Hematopoietic multipotent progenitor cell treated with erythropoietin and hydrocortisone succinate and interleukin-3 and kit ligand, for 8 days (in vitro differentiated cells): ENCODE measurements at regions not wholly inside any gene's neighbourhood (a gene's known extent, or its start where the extent isn't known, plus 50 kb on each side); places are given as distances from the start of the nearest gene placed in this dataset.

Source experiments
- DNase-seq: peaks from one replicate; pipeline ENCODE4 v3.0.0-alpha.2; 2015

DNA sequence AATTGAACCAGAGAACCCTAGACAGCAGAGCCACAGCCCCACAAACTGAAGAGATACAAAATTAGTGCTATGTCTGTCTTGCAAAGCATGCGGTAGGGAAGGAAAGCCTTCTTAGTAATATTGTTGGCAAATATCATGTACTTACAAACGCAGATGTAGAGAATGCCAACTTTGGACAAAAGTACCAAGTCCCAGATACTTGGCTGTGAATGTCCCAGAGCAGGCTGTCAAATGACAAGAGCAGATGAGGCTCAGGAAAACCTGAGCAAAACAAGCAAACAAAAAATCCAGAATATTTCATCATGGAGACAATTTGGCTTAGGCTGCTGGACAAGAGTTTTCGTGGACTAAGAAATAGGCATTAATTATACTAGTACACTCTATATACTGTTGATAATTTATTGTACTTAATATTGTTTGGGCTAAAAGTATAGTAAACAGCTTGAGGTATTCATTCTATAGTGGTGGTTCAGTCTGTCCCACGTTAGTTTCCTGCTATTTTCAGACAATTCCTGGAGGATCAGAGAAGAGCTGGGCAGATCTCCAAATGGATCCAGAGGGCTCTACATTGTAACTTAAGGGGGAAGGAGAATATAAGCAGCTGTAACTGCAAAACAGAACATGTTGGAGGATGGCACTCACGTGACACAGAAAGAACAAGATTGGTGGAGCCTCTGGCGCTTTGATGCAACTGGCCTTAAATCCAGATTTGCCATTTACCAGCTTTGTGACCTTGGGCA lies 329.8 kb downstream of the ATP23 start:
- no peak for DNase-seq

GRCh38 chr12:58272461-58272860 lies 331.1 kb downstream of the ATP23 start:
- no peak for DNase-seq

GRCh38 chr12:58277231-58277630 lies 335.9 kb downstream of the ATP23 start:
- DNase-seq: no peak

DNA sequence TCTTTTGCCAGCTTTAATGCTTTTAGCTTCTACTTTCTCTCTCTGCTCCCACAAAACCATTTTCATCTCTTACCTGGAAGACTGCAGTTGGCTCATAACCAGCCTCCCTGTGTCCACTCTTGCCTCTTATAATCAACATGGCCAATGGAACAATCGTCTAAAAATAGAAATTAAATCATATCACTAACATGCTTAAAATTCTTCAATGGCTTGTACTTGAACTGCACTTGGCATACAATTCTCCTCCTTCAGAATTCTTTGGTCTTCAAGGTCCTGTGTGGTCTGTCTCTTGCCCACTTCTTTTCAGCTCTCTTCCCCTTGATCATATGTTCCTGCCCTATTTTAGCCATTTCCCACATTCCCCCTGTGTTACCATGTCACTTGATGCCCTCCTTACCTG lies 342.2 kb downstream of the ATP23 start:
- no peak for DNase-seq

GRCh38 chr12:58285551-58285950 lies 344.2 kb downstream of the ATP23 start:
- DNase-seq: no peak

GRCh38 chr12:58286353-58286752 lies 345.0 kb downstream of the ATP23 start:
- no peak for DNase-seq

DNA sequence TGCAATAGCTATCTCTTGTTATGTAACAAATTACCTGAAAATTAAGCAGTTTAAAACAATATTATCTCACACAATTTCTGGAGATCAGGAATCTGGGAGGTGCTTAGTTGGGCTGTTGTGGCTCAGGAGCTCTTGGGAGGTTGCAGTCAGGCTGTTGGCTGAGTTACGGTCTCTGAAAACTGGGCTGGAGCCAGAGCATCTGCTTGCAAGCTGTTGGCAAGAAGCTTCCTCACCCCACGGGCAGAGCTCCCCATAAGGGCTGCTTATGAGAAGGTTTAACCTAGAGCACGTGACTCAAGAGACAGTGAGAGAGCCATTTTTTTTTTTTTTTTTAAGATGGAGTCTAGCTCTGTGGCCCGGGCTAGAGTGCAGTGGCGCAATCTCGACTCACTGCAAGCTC lies 346.8 kb downstream of the ATP23 start:
- no peak for DNase-seq

DNA sequence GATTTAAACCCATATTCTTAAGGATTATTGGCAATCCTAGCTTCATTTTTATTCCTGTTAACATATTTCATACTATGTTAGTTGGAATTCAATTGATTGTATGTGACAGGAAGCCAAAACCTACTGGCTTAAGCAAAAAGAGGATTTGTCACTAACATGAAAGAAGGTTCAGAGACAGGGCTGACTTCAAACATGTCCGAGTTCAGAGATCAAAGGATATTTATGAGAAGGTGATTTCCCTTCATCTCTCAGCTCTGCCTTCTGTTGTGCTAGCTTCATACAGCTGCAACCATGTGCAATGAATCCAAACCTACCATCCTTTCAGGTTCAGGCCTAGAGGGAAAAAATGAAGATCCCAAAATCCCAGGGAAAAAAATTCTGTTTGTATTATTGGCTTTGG lies 349.7 kb downstream of the ATP23 start:
- DNase-seq: no peak

- no peak for DNase-seq
Measured at GRCh38 chr12:58293308-58293982, 352.1 kb downstream of the ATP23 start.

DNA sequence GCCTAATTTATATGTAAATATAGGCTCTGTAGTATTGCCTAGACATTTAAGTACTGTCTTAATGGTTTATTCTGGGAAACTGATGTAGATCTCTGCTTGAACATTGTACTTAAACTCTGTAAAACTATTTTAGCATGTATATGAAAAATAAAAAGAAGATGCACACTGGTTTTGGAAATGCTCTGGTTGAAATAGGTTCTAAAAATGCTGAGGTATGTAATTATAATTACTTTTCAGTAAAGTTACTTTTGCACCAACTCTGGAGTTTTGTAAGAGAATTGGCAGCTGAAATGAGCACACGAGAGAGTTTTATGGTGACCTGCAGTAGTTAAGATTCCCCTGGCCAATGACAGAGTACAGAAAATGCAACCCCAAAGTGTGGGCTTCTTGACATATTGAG lies 353.9 kb downstream of the ATP23 start:
- DNase-seq: no peak

DNA sequence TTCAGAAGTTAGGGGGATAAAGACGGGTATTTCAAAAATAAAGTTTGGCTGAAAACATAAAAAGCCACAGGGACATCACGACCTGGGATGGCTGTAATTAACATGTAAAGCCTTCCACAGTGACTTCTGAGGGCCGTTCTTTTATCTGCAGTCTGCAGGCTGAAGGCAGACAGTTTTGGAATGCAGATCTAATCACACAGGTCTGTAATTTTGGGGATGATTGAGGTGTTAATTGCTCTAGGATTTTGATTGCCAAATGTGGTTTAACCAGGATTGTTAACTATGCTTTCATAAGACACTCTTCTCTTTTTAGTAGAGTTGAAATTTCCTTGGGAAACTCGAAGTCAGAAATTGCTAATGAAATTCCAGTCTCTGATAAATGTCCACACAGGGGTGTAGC lies 355.5 kb downstream of the ATP23 start:
- DNase-seq: no peak

DNA sequence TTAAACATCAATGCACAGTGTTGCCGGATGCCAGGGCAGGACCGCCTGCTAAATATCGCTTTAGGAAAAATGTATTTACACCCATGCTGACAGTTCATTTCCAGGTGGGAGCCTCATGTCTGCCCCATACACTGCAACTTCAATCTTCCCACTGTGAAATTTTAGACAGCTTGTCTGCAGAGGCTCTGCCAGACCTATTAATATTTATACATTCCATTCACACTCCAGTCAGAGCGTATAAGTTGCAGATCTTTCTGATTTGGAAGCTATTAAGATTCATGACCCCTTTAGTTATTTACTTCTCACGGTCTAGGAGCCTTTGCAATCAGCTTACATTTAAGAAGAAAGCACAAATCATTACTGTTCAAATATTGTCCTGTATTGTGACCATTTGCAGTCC lies 357.4 kb downstream of the ATP23 start:
- DNase-seq: no peak

DNA sequence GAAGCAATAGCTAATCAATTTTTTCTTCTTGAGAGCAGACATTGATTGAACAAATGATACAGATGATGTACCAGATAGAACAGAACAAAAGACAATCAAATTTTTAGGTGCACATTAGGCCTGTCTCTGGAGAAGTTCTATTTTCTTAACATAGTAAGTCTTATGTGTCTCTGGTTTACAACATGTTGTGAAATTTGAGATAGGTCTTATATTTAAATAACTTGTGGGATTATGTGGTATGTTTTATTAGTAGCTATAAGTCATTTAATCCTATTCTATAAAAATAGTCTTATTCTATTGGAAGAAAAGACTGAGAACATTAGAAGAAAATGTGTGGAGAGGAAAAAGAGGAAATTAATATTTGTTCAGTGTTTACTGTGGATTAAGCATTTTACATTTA lies 358.0 kb downstream of the ATP23 start:
- DNase-seq: no peak

DNA sequence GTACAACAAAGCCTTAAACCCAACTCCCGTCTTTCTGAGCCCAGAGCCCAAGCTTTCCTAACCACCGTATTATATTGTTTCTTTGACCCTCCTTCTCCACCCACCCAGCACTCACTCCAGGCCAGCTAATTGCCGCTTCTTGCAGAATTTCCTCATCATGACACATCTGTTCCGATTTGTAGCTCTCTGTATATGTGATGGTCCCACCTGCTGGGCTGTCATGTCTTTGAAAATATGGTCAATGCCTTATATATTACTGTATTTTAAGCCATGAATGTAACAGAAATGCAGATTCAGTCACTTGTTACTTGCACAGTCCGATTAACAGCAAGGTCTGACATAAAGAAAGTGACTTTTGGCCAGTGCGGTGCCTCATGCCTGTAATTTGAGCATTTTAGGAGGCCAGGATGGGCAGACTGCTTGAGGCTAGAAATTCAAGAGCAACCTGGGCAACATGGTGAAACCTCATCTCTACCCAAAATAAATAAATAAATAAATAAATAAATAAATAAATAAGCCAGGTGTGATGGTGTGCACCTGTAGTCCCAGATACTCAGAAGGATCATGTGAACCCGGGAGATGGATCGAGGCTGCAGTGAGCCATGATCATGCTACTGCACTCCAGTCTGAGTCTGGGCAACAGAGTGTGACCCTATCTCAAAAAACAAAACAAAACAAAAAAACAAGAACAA lies 359.8 kb downstream of the ATP23 start:
- DNase-seq: no peak

- no peak for DNase-seq
Measured at GRCh38 chr12:58301730-58302122, 360.4 kb downstream of the ATP23 start.

DNA sequence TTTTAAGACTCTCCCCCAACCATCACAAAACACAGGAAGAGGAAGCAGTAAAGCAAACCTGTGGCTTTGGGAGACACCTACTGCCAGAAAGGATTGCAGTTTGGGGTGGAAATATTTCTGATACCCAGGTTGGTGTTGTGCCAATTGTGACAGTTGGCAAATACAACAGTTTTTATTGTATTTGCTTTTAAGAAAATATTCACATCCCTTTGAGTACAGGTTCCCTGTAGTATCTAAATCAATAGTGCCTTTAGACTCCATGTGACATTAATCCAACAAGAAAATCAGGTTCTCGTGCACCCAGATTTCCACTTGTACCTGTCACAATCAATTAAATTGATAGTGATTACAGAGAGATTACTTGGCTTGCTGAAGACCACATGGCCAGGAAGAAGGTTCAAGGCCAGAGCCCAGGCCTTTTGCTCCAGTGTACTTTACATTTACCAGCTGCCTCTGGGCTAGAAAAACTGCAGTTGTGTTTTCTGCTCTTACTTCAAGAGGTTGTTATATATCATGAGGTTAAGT lies 361.2 kb downstream of the ATP23 start:
- DNase-seq: no peak

- DNase-seq: no peak
Measured at GRCh38 chr12:58306266-58307000, 365.1 kb downstream of the ATP23 start.

DNA sequence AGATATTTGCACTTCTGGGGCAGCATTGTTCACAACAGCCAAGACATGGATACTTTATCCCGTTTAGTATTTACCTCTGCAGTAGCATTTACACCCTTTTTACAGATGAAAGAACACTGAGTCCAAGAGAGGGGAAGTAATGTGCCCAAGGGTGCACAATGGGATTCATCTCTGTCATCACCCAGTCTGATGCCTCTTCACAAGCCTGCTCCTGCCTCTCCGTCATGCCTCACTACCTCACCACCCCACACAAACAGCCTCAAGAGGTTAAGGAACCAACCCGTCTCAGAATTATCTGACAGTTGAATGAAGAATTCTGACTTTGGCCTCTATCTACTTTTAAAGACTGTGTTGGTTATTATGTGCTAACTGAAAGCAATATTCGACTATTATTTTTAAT lies 368.4 kb downstream of the ATP23 start:
- DNase-seq: no peak

- DNase-seq: no peak
Measured at GRCh38 chr12:58310368-58310767, 369.0 kb downstream of the ATP23 start.

DNA sequence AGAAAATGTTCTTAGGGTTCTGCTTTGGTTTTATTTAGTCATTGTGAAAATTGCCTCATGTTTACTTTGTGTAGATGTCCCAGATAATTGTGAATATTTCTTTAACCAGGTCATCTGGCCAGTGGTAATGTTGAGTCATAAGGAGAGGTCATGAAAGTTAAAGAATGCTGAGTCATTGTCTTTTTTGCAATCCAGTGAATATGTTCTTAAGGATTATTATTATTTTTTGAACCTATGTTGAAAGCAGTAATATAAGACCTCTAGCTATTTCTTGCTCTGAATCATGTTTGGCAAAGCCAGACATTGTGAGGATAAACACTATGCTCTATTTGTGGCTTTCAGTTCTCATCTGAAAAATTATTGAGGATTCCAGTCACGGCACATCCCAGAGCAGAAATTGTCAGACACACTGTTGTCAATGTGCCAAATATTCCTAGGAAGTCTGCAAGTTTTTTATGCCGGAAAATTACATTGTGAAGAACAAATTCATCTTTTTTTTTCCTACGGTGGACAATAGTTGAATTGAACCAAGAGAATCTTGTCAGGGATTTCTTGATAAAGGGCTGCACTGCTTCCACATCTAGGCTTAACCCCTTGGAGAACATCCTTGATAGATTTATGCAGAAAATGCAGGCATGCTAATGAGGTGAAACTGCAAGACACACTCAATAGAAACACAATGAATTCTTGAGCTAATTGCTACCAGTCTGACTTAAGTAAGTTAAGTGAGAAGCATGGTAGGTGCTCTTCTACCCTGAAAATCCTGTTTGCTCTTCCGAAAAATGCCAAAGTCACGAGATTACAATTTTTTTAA lies 369.6 kb downstream of the ATP23 start:
- no peak for DNase-seq

GRCh38 chr12:58313091-58313855 lies 371.9 kb downstream of the ATP23 start:
- no peak for DNase-seq

DNA sequence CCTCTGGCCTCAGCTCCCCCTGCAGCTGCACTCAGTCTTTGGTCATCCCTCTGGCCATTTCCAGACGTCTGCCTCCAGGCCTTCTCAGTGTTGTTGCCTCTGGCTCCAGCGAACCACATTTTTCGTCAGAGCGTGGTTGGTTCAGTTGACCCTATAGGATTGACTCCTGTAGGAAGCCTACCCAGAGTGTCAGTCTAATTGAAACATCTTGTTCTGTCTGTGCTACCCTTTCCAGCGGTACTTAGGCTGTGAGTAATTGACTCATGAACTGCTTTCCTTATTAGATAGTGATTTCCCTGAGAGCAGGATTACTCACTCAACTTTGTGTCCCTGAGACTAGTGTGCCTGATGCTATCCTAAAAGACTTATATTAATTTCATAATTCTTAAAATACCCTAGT lies 373.2 kb downstream of the ATP23 start:
- no peak for DNase-seq
